ENCODE measurements at regions not wholly inside any gene's neighbourhood (a gene's known extent, or its start where the extent isn't known, plus 50 kb on each side); places are given as distances from the start of the nearest gene placed in this dataset.

DNA sequence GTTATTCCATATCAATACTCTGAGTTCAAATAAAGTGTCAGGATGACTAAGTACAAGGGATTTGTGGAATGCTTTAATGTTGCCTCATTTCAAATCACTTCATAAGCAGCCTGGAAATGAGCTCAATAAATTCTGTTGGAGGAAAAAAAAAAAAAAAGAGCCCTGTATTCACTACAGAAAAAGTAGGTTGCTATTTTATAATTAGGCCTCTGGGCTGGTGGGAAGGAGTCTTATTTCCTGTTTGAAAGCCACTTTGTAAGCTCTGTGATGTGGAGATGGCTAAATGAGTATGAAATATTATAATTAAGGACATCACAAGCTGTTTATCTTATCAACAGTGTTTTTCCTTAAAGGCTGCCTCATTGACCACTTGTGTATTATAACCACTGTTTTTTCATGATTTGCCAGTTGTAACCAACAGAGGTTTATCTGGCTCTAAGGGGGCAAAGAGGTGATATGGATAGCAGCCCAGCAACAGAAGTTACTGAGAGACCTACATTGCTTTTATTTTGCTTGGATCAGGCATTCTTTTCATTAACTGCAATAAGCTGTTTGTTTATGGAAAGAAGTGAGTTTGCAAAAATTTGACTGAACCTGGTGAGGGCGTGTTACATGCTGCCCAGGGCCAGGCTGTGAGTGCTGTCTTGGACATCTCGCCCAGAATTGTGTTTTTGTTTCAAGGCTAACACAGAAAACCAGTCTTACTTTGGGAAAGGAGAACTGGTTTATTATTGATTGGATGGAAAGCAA is 563.3 kb upstream of the MAP3K7 start:
- no peak for FAIRE-seq

GRCh38 chr6:91149246-91149955 is 562.5 kb upstream of the MAP3K7 start:
- FAIRE-seq = no peak

DNA sequence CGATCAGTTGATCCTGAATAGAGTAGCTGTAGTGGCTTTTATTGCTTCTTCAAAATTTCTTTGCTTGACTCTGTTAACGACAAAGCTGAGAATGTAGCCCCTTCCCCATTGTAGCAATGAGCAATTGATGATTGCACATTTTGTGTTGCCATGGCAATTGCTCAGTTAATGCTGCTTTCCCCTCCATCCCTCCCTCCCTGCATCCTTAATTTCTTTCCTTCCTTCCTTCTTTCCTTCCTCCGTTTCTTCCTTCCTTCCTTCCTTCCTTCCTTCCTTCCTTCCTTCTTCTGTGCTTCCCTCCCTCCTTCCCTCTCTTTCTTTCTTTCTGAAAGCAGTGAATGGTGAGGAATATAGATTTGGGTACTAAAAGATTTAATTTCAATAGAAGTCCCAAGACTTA is 557.3 kb upstream of the MAP3K7 start:
- FAIRE-seq = no peak

DNA sequence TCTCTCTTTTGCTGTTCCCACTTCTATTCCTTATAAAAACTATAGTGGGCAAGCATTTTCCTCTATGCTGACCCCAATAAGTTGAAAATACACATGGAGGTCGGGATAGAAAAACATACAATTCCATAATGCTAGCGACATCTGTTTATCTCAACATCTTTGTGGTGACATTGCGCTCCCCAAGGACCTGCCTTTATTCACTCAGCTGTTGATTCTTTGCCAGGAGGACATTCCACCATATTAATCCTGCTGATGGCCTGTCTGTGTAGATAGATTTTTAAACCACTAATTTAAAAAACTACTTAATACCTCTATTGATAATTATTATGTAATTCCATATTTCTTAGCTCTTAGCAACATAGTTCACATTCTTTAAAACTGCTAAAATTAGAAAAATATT is 555.3 kb upstream of the MAP3K7 start:
- peak; percentile 33 for FAIRE-seq

DNA sequence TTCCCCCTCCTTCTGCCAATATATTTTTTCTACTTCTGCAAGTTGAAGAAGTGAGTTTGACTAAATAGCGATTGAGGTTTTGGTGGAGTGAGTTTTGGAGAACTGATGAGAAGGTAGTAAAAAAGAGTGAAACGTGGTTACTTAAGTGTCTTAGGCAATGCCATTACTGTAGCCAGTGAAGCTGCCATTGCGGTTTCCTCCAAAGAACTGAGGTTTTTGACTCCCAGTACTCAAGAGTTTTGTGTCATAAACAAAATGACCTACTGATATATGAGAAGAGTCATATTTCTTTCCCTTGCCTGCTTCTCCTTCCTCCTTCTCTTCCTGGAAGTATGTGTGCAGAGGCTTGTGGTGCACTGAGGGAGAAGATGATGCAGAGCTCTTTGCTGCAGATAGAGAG is 554.5 kb upstream of the MAP3K7 start:
- no peak for FAIRE-seq

DNA sequence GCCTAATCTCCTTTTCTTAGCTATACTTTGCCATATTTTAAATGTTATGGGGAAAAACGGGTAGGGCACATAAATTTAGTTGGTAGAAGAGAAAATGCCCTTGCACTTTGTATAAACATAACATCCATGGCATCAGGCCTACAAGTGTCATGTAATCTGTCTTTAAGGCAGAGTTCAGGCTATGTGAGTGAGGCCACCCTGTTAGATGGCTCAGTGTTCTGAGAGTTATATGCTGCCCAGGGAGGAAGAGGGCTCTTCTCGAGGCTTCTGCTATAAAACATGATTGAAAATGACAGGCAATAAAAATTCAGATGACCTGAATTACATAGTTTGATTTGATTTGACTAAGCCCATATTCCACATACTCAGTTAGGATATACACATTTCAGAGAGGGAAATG is 553.6 kb upstream of the MAP3K7 start:
- FAIRE-seq = no peak

- no peak for FAIRE-seq
Measured at GRCh38 chr6:91137286-91137685, 550.4 kb upstream of the MAP3K7 start.

DNA sequence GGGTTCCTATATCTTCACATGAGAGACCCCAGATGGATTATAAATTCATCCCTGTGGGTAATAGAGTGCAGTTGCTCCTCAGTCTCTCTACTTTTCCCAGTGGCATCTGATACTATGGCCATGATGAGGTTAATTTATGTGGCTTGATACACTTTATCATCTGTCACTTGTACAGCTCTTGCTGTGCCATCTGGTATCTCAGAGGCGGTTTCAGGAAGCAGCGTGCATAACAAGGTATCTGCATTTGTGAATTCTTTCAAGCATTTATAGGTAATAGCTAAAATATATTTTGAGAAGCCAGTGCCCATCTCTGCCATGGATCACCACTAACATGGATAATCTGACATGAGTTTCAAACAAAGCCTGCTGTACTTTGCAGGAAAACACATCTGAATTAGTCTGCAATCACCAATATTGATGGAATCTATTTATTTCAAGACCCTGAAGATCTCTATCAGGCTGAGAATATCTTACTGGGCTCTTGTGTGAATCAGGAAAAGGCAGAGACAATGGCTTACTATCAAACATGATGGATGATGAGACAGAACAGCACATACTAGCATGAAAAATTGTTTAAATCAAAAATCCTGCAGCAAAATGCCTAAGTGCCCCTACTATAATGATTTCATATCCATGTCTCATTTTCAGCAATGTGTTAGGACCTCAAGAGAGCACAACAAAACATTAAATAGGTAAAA is 548.7 kb upstream of the MAP3K7 start:
- no peak for FAIRE-seq

- FAIRE-seq = no peak
Measured at GRCh38 chr6:91132461-91132860, 545.6 kb upstream of the MAP3K7 start.

DNA sequence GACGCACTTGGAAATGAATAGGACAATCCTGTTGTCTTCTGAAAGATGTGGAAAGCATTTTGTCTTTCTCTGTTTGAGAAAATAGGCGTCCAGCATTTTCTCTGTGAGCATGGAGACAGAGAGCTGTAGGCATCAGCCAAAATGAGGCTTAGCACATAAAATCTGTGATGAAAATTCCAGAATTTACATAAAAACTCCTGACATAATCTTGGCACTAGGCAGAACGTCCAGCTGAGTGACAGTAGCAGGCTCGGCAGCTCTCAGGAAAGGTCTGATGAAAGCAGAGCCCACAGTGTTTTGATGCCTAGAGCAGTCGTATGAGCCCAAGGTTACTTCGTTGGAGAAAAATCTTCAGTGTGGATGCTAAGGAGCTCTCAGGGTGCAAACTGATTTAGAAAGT is 543.3 kb upstream of the MAP3K7 start:
- FAIRE-seq = no peak

DNA sequence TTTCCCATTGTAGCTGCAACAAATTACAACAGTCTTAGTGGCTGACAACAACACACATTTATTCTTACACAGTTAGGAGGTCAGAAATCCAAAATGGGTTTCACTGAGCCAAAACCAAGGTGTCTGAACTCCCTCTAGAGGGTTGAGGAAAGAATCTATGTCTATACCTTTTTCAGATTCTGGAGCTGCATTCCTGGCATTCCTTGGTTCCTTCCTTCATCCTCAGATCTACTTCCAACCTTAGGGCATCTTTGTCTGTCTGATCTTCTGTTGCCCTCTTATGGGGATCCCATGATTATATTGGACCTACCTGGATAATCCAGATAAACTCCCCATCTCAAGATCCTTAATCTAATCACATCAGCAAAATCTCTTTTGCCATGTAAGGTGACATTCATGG is 540.9 kb upstream of the MAP3K7 start:
- FAIRE-seq = no peak

- no peak for FAIRE-seq
Measured at GRCh38 chr6:91126876-91127275, 540.0 kb upstream of the MAP3K7 start.

- no peak for FAIRE-seq
Measured at GRCh38 chr6:91117550-91117949, 530.7 kb upstream of the MAP3K7 start.

DNA sequence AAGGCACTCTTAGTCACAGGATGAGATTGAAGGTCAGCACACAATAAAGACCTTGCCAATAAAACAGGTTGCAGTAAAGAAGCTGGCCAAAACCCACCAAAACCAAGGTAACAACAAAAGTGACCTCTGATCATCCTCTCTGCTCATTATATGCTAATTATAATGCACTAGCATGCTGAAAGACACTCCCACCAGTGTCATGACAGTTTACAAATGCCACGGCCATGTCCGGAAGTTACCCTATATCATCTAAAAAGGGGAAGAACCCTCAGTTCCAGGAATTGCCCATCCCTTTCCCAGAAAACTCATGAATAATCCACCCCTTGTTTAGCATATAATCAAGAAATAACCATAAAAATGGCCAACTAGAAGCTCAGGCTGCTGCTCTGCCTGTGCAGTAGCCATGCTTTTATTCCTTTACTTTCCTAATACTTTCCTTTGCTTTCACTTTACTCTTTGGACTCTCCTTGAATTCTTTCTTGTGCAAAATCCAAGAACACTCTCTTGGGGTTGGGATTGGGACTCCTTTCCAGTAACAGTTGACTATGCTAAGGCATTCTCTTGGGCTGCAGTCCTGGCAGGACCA is 527.3 kb upstream of the MAP3K7 start:
- no peak for FAIRE-seq

DNA sequence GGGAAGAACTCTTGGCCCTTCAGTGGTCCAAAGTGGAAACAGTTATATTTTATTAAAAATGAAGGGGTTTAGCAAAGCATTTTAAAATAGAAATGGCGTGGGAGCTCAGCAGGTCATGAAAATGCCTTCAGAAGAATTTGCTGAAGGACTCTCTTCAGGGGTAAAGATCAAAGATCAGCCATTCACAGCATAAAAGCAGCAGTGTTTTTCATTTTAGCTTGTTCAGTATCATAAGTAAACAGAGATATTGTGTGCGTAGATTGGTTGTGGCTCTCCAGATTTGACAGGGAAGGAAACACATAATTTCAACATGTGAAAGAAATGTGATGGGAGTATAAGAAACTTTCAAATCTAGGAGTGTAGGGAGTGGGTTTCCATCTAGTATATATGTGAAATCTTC is 519.2 kb upstream of the MAP3K7 start:
- no peak for FAIRE-seq

GRCh38 chr6:91105532-91105931 is 518.7 kb upstream of the MAP3K7 start:
- FAIRE-seq = no peak

GRCh38 chr6:91099479-91099878 is 512.6 kb upstream of the MAP3K7 start:
- no peak for FAIRE-seq

- FAIRE-seq = no peak
Measured at GRCh38 chr6:91098006-91098405, 511.1 kb upstream of the MAP3K7 start.

GRCh38 chr6:91097364-91097763 is 510.5 kb upstream of the MAP3K7 start:
- FAIRE-seq = no peak

DNA sequence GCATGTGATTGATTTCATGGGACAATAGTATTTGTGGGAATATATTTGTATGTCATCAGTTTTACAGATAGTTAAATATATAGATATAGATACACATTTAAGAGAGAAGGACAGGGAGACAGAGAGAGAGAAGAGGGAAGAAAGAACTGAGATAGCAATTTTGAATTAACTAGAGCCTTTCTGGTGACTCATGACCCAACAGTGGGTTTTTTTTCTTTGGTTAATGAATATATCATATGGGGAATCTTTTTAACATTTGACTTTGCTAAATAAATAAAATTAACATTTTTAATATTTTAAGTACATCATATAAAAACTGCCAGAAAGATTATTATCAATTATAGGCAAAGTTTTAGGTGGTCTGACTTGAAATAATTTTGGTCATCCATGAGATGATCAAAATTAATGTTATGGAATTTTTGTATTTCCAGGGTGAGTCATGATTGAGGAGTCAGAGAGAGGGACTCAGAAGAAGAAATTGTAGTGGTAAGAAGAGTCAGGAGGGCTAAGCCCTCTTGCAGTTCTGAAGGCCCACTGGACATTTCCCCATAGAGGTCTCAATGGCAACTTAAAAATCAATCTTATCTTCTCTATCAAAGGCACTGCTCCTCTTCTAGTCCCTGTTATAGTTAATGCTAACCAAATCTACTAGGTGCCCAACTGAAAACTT is 508.1 kb upstream of the MAP3K7 start:
- no peak for FAIRE-seq

DNA sequence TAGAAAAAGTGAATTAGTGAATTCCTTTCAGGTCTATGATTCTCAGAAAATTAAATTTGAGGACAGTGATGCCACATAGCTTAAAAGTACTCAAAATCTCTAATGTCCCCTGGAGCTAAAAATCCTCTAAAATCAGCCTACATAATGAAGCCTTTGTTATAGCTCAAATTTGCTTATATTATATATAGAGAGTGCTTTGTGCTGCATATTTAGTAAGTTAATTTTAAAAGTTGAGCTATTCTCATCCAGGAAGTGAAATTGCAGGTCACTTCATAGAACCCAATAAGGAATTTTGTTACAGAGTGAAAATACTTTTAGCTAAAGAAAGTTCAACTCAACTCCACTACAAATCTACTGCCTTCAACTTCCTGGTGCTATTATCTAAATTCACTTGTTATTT is 507.5 kb upstream of the MAP3K7 start:
- no peak for FAIRE-seq

DNA sequence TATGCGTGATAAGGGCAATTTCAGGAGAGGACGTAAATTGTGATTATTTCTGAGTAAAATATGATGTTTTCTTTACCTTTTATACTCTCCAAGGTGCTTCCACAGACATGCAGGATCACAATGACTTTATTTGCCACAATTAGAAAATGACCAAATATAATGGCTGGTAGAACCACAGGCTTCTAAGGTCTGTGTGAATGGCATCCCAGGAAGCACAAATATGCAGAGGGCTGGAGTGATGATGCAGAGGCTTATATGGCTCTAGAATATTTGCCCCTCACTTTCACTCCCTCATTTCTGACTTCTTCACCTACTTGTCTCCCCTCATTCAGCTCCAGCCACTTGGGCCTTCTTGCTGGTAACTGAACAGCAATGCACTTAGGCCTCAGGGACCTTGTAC is 502.1 kb upstream of the MAP3K7 start:
- no peak for FAIRE-seq

- no peak for FAIRE-seq
Measured at GRCh38 chr6:91088515-91088914, 501.6 kb upstream of the MAP3K7 start.

Data from colon (tissue), 2 donors.